Fibroblast of lung (primary cell): ENCODE measurements at regions not wholly inside any gene's neighbourhood (a gene's known extent, or its start where the extent isn't known, plus 50 kb on each side); places are given as distances from the start of the nearest gene placed in this dataset.

Source experiments
- DNase-seq, 2 donors: peaks; one replicate each; pipeline versions ENCODE4 v3.0.0 to v3.0.0-alpha.2; 2010; ENCODE audit warnings: low read depth in 2 of 2
- H2AFZ ChIP-seq: 2 replicates; pipeline ENCODE4 v1.5.1; 2012; ENCODE audit warnings: low read length, control low read depth, inconsistent platforms
- H3K27ac ChIP-seq: 2 replicates; pipeline ENCODE4 v1.5.1; 2011; ENCODE audit warnings: low read length, control low read depth; ENCODE audit not compliant: insufficient read depth
- H3K27me3 ChIP-seq: 2 replicates; pipeline ENCODE4 v1.5.1; 2011; ENCODE audit warnings: mild to moderate bottlenecking, low read length; ENCODE audit not compliant: control insufficient read depth, insufficient read depth
- H3K36me3 ChIP-seq: 2 replicates; pipeline ENCODE4 v1.5.1; 2011; ENCODE audit warnings: low read length; ENCODE audit not compliant: control insufficient read depth, insufficient read depth
- H3K4me1 ChIP-seq: 2 replicates; pipeline ENCODE4 v1.5.1; 2011; ENCODE audit warnings: low read length; ENCODE audit not compliant: control insufficient read depth, insufficient read depth; ENCODE audit errors: extremely low read depth
- H3K4me2 ChIP-seq: 2 replicates; pipeline ENCODE4 v1.5.1; 2011; ENCODE audit warnings: low read length, control low read depth; ENCODE audit not compliant: insufficient read depth; ENCODE audit errors: extremely low read depth
- H3K4me3 ChIP-seq, 4 experiments: fragments of 200-600 bp in 1 of 4; sonication (generic) in 1 of 4; replicated peaks in 1 of 4; 2 replicates each; pipeline ENCODE4 v1.5.1; 2011 to 2016; ENCODE audit warnings: low read length in 4 of 4, low read depth in 3 of 4, mild to moderate bottlenecking in 3 of 4, control low read depth in 2 of 4, inconsistent platforms in 1 of 4, mixed read lengths in 1 of 4; ENCODE audit not compliant: insufficient read depth in 1 of 4; ENCODE audit errors: control extremely low read depth in 1 of 4
- H3K79me2 ChIP-seq: 2 replicates; pipeline ENCODE4 v1.5.1; 2012; ENCODE audit warnings: mild to moderate bottlenecking, low read length, inconsistent platforms; ENCODE audit not compliant: control insufficient read depth, insufficient read depth
- H3K9ac ChIP-seq: 2 replicates; pipeline ENCODE4 v1.5.1; 2011; ENCODE audit warnings: mild to moderate bottlenecking, low read length, control low read depth; ENCODE audit not compliant: insufficient read depth
- H3K9me3 ChIP-seq: 2 replicates; pipeline ENCODE4 v1.5.1; 2012; ENCODE audit warnings: low read depth, low read length; ENCODE audit not compliant: control insufficient read depth, insufficient read depth
- H4K20me1 ChIP-seq: 2 replicates; pipeline ENCODE4 v1.5.1; 2011; ENCODE audit warnings: low read length; ENCODE audit not compliant: control insufficient read depth, insufficient read depth; ENCODE audit errors: extremely low read depth
- EZH2 ChIP-seq: IDR thresholded peaks from 2 replicates; pipeline ENCODE4 v1.5.1; 2012; ENCODE audit warnings: low read length, control low read depth, mild to moderate bottlenecking; ENCODE audit errors: missing control alignments
- TF ChIP-seq, protein P1 (sequence below), 2 donors: IDR thresholded peaks in 1 of 2; conservative IDR thresholded peaks in 1 of 2; 1 replicate in 1 of 2; 2 replicates in 1 of 2; pipeline ENCODE4 v1.5.1; 2011 to 2012; ENCODE audit warnings: low read length in 2 of 2, control low read depth in 1 of 2, inconsistent platforms in 1 of 2, low read depth in 1 of 2, mild to moderate bottlenecking in 1 of 2

DNA sequence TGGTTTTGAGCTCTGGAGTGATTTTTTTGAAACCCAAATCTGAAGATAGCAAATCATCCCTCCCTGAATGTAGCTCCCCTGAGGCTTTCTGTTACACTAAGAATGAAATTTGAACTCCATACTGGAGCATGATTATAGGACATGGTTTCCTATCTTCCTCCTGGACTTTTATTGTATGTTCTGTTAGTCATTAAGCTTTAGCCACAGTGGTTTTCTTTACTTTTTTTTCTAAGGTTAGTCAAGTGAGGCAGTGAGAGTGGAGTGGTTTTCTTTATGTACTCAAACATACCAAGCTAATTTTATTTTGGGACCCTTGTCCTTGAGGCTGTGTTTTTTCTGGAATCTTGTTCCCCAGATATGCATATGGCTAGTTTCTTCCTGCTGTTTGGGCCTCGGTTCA is 55.2 kb upstream of the FRMD4B start:
- Histone ChIP-seq H3K4me1 (no peaks in the 10 kb centered on the region), H3K27me3 (no peaks in the 10 kb centered on the region), H4K20me1 (no peaks in the 10 kb centered on the region), H3K27ac (no peak overlapping the region), H3K36me3 (no peaks in the 10 kb centered on the region), H3K4me2 (no peak overlapping the region), H2AFZ (no peak overlapping the region), H3K9me3 (no peaks in the 10 kb centered on the region), H3K4me3 (no peak overlapping the region), H3K79me2 (no peaks in the 10 kb centered on the region), H3K9ac (no peak overlapping the region)
- TF ChIP-seq, protein P1, sequence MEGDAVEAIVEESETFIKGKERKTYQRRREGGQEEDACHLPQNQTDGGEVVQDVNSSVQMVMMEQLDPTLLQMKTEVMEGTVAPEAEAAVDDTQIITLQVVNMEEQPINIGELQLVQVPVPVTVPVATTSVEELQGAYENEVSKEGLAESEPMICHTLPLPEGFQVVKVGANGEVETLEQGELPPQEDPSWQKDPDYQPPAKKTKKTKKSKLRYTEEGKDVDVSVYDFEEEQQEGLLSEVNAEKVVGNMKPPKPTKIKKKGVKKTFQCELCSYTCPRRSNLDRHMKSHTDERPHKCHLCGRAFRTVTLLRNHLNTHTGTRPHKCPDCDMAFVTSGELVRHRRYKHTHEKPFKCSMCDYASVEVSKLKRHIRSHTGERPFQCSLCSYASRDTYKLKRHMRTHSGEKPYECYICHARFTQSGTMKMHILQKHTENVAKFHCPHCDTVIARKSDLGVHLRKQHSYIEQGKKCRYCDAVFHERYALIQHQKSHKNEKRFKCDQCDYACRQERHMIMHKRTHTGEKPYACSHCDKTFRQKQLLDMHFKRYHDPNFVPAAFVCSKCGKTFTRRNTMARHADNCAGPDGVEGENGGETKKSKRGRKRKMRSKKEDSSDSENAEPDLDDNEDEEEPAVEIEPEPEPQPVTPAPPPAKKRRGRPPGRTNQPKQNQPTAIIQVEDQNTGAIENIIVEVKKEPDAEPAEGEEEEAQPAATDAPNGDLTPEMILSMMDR (conservative IDR thresholded peaks at IDR 0.05 in 1 of 2, IDR thresholded peaks at IDR 0.05 in 1 of 2; ENCODE audit: low read depth in 1 of 2, low read length in 2 of 2): no peak
- no peak for TF ChIP-seq EZH2
- DNase-seq: no peak

DNA sequence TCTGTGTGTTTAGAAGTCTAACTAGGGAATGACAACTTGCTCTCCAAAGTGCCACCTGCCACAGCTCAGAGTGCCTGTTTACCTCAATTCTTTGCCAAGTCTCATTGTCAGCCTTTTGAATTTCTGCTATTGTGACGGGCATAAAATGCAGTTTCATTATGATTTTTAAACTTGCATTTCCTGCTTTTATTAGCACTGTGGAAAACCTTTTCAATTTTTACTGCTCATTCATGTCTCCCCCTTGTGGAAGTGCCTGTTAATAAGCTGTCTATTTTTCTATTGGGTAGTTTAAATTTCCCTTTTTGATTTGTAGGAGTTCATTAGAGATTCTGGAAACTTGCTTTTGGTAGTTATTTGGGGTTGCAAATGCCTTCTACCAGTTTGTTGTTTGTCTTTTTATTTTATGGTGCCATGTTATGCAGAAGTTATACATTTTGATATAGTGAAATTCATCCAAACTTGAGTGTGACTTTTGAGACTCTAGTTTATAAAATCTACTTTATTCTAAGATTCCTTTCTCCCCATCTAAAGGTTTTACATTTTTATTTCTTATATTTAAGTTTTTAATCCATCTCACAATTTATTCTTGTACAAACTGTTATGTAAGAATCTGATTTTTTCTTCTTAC is 53.9 kb upstream of the FRMD4B start:
- no peak overlapping the region for H3K9ac ChIP-seq
- no peak overlapping the region for H3K27ac ChIP-seq
- H2AFZ ChIP-seq: peak overlapping the region; percentile 1
- H3K79me2 ChIP-seq: no peaks in the 10 kb centered on the region
- peak overlapping the region in 1 of 4 experiments; percentile 29 for H3K4me3 ChIP-seq
- H3K4me2 ChIP-seq: peak overlapping the region; percentile 6
- H3K9me3 ChIP-seq: no peaks in the 10 kb centered on the region
- no peaks in the 10 kb centered on the region for H4K20me1 ChIP-seq
- H3K36me3 ChIP-seq: no peaks in the 10 kb centered on the region
- no peaks in the 10 kb centered on the region for H3K4me1 ChIP-seq
- H3K27me3 ChIP-seq: no peaks in the 10 kb centered on the region
- TF ChIP-seq, protein P1 (conservative IDR thresholded peaks at IDR 0.05 in 1 of 2, IDR thresholded peaks at IDR 0.05 in 1 of 2; ENCODE audit: low read depth in 1 of 2, low read length in 2 of 2): peak; percentile 64 to 80
- TF ChIP-seq EZH2: no peak
- peak; percentile 11 to 59 for DNase-seq

DNA sequence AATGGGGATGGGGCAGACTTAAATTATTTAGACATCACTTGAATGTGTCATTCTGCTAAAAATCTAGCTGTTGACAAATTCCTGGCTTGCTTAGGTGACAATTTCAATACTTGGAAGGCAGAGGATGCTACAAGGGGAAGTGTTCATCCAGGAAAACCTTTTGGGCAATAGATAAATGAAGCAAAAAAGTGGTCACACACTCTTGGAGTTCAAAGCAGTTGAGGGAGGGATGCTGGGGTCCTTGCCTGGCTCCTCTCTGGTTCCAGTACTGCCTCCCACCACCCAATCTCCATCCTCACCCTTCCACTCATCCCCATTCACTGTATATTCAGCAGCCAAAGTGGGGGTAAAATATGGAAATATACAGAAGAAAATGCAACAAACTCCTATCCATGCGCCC is 52.6 kb upstream of the FRMD4B start:
- no peaks in the 10 kb centered on the region for H4K20me1 ChIP-seq
- no peak overlapping the region for H3K27ac ChIP-seq
- no peaks in the 10 kb centered on the region for H3K79me2 ChIP-seq
- no peaks in the 10 kb centered on the region for H3K27me3 ChIP-seq
- no peak overlapping the region for H3K9ac ChIP-seq
- DNase-seq: no peak
- peaks cover 3% of the 10 kb centered on the region for H3K4me1 ChIP-seq
- H3K4me3 ChIP-seq: no peak overlapping the region
- H3K4me2 ChIP-seq: no peak overlapping the region
- TF ChIP-seq, protein P1 (conservative IDR thresholded peaks at IDR 0.05 in 1 of 2, IDR thresholded peaks at IDR 0.05 in 1 of 2; ENCODE audit: low read depth in 1 of 2, low read length in 2 of 2): no peak
- no peak for TF ChIP-seq EZH2
- H3K9me3 ChIP-seq: no peaks in the 10 kb centered on the region
- no peak overlapping the region for H2AFZ ChIP-seq
- no peaks in the 10 kb centered on the region for H3K36me3 ChIP-seq
